22Rv1 (cell line): ENCODE measurements at regions not wholly inside any gene's neighbourhood (a gene's known extent, or its start where the extent isn't known, plus 50 kb on each side); places are given as distances from the start of the nearest gene placed in this dataset.

Source experiments
- CTCF ChIP-seq: fragments of 450-650 bp; IDR thresholded peaks from 2 replicates; pipeline ENCODE4 v1.5.1; 2017; ENCODE audit warnings: mild to moderate bottlenecking
- ZFX ChIP-seq: fragments of 450-650 bp; IDR thresholded peaks from 2 replicates; pipeline ENCODE4 v1.6.1; 2017; ENCODE audit warnings: antibody characterized with exemption, borderline replicate concordance

- TF ChIP-seq CTCF (no peak), ZFX (no peak)
Measured at GRCh38 chr4:178311997-178312396, 869.8 kb upstream of the AGA start.
